ENCODE measurements at regions not wholly inside any gene's neighbourhood (a gene's known extent, or its start where the extent isn't known, plus 50 kb on each side); places are given as distances from the start of the nearest gene placed in this dataset.

DNA sequence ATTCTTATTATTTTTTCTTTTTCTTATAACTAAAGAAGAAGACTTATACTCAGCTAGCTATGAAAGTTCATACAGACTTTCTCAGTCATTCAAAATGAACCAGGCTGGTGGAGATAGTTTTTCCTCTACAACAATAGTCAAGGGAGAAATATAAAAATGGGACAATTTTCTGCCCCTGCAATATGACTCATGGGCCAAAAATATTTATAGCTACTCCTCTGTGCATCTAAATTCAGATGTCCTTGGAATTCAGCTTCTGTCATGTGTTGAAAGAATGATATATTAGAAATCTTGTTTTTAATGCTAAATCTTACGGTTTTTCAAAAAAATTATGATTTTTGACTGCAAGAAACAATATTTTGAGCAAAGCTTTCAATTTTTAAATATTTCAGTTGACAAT, 237.2 kb upstream of the SYT10 start:
- no peak for TF ChIP-seq ZNF670 (CRISPR knock-in tag; IDR thresholded peaks at IDR 0.05; ENCODE audit: borderline replicate concordance)
- TF ChIP-seq, protein P1, sequence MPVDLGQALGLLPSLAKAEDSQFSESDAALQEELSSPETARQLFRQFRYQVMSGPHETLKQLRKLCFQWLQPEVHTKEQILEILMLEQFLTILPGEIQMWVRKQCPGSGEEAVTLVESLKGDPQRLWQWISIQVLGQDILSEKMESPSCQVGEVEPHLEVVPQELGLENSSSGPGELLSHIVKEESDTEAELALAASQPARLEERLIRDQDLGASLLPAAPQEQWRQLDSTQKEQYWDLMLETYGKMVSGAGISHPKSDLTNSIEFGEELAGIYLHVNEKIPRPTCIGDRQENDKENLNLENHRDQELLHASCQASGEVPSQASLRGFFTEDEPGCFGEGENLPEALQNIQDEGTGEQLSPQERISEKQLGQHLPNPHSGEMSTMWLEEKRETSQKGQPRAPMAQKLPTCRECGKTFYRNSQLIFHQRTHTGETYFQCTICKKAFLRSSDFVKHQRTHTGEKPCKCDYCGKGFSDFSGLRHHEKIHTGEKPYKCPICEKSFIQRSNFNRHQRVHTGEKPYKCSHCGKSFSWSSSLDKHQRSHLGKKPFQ (CRISPR knock-in tag; IDR thresholded peaks at IDR 0.05; ENCODE audit: insufficient replicate concordance) = no peak
- TF ChIP-seq HDAC2 (CRISPR knock-in tag; IDR thresholded peaks at IDR 0.05) = no peak
- TF ChIP-seq ZNF792 (CRISPR knock-in tag; IDR thresholded peaks at IDR 0.05) = no peak
- no peak for TF ChIP-seq YY1 (IDR thresholded peaks at IDR 0.05; ENCODE audit: insufficient read depth, insufficient replicate concordance, low read depth, low read length)
- TF ChIP-seq BORCS8-MEF2B (CRISPR knock-in tag; IDR thresholded peaks at IDR 0.05) = no peak
- no peak for TF ChIP-seq RXRA (CRISPR knock-in tag; IDR thresholded peaks at IDR 0.05)
- TF ChIP-seq ZNF225 (CRISPR knock-in tag; IDR thresholded peaks at IDR 0.05) = no peak
- TF ChIP-seq ZNF572 (CRISPR knock-in tag; IDR thresholded peaks at IDR 0.05) = no peak
- TF ChIP-seq, protein P2, sequence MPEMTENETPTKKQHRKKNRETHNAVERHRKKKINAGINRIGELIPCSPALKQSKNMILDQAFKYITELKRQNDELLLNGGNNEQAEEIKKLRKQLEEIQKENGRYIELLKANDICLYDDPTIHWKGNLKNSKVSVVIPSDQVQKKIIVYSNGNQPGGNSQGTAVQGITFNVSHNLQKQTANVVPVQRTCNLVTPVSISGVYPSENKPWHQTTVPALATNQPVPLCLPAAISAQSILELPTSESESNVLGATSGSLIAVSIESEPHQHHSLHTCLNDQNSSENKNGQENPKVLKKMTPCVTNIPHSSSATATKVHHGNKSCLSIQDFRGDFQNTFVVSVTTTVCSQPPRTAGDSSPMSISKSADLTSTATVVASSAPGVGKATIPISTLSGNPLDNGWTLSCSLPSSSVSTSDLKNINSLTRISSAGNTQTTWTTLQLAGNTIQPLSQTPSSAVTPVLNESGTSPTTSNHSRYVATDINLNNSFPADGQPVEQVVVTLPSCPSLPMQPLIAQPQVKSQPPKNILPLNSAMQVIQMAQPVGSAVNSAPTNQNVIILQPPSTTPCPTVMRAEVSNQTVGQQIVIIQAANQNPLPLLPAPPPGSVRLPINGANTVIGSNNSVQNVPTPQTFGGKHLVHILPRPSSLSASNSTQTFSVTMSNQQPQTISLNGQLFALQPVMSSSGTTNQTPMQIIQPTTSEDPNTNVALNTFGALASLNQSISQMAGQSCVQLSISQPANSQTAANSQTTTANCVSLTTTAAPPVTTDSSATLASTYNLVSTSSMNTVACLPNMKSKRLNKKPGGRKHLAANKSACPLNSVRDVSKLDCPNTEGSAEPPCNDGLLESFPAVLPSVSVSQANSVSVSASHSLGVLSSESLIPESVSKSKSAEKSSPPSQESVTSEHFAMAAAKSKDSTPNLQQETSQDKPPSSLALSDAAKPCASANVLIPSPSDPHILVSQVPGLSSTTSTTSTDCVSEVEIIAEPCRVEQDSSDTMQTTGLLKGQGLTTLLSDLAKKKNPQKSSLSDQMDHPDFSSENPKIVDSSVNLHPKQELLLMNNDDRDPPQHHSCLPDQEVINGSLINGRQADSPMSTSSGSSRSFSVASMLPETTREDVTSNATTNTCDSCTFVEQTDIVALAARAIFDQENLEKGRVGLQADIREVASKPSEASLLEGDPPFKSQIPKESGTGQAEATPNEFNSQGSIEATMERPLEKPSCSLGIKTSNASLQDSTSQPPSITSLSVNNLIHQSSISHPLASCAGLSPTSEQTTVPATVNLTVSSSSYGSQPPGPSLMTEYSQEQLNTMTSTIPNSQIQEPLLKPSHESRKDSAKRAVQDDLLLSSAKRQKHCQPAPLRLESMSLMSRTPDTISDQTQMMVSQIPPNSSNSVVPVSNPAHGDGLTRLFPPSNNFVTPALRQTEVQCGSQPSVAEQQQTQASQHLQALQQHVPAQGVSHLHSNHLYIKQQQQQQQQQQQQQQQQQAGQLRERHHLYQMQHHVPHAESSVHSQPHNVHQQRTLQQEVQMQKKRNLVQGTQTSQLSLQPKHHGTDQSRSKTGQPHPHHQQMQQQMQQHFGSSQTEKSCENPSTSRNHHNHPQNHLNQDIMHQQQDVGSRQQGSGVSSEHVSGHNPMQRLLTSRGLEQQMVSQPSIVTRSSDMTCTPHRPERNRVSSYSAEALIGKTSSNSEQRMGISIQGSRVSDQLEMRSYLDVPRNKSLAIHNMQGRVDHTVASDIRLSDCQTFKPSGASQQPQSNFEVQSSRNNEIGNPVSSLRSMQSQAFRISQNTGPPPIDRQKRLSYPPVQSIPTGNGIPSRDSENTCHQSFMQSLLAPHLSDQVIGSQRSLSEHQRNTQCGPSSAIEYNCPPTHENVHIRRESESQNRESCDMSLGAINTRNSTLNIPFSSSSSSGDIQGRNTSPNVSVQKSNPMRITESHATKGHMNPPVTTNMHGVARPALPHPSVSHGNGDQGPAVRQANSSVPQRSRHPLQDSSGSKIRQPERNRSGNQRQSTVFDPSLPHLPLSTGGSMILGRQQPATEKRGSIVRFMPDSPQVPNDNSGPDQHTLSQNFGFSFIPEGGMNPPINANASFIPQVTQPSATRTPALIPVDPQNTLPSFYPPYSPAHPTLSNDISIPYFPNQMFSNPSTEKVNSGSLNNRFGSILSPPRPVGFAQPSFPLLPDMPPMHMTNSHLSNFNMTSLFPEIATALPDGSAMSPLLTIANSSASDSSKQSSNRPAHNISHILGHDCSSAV (CRISPR knock-in tag; IDR thresholded peaks at IDR 0.05; ENCODE audit: borderline replicate concordance) = no peak
- no peak for TF ChIP-seq FOXK1 (CRISPR knock-in tag; IDR thresholded peaks at IDR 0.05; ENCODE audit: borderline replicate concordance, low read depth)
- TF ChIP-seq CEBPB (IDR thresholded peaks at IDR 0.05; ENCODE audit: borderline replicate concordance, low read depth, low read length) = no peak

Data from HepG2 (cell line).